Left lung (tissue), 4 donors: ENCODE measurements at regions not wholly inside any gene's neighbourhood (a gene's known extent, or its start where the extent isn't known, plus 50 kb on each side); places are given as distances from the start of the nearest gene placed in this dataset.

ENCODE experiments used
- ATAC-seq: fragments of 200-7000 bp; cut with Tn5 transposase; one replicate; pipeline ENCODE4 v1.9.1; 2020; ENCODE audit warnings: moderate library complexity
- DNase-seq, 4 donors: peaks; one replicate each; pipeline ENCODE4 v3.0.0-alpha.2; 2013 to 2020
- H3K27ac ChIP-seq, 2 donors: fragments of 200-600 bp; sonication (generic) in 1 of 2; one replicate each; pipeline versions ENCODE4 v1.5.0 to v1.8.0; 2020 to 2021
- H3K27me3 ChIP-seq, 2 donors: fragments of 200-600 bp; sonication (generic) in 1 of 2; one replicate each; pipeline versions ENCODE4 v1.5.0 to v1.8.0; 2020 to 2021
- H3K36me3 ChIP-seq, 2 donors: fragments of 200-600 bp; sonication (generic) in 1 of 2; one replicate each; pipeline versions ENCODE4 v1.5.0 to v1.8.0; 2020 to 2021
- H3K4me1 ChIP-seq, 2 donors: fragments of 200-600 bp; one replicate each; pipeline ENCODE4 v1.8.0; 2021
- H3K4me3 ChIP-seq, 2 donors: fragments of 200-600 bp; sonication (generic) in 1 of 2; one replicate each; pipeline versions ENCODE4 v1.5.0 to v1.8.0; 2020 to 2021; ENCODE audit warnings: mild to moderate bottlenecking in 1 of 2
- H3K9me3 ChIP-seq, 2 donors: fragments of 200-600 bp; sonication (generic) in 1 of 2; one replicate each; pipeline versions ENCODE4 v1.5.0 to v1.8.0; 2020 to 2021
- intact Hi-C, 2 donors: fragments of 100-400 bp; cut with DNase I; formaldehyde crosslinking; loops; one replicate each; pipeline versions ENCODE4 v1.11.2 to v1.14.2; 2022
- TF ChIP-seq, protein P1 (sequence below), 2 donors: fragments of 200-600 bp; sonication (generic) in 1 of 2; IDR thresholded peaks; one replicate each; pipeline versions ENCODE4 v1.5.0 to v1.8.0; 2021; ENCODE audit warnings: antibody characterized with exemption in 2 of 2
- donor health status: DM: no; HTN: yes; CAD: no.
- donor health status: DM: no; HTN: no; CAD: no.

DNA sequence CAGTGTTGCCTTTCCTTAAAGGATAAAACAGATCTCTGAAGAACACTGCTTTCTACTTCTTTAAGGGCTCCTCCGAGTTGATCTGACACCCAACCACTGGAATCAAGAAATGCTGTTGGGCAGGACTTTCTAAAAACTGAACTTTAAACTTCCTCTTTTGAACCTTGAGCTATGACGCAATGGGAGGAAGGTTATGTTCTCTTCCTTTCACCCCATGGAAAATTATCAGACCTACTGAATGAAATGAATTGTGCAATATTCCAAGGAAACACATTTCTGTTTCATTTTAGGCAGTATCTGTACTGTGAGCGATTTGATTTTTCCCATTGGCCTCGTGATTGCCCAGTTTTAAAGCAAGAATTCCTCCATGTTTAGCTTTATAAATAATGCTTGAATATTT, 206.0 kb upstream of the PRR16 start:
- Histone ChIP-seq H3K27me3 (no peaks in the 10 kb centered on the region), H3K36me3 (no peaks in the 10 kb centered on the region), H3K4me1 (peaks cover 0 to 12% of the 10 kb centered on the region in 2 donors), H3K4me3 (no peak overlapping the region), H3K27ac (peak overlapping the region in 1 of 2 donors; percentile 50), H3K9me3 (no peaks in the 10 kb centered on the region)
- TF ChIP-seq, protein P1, sequence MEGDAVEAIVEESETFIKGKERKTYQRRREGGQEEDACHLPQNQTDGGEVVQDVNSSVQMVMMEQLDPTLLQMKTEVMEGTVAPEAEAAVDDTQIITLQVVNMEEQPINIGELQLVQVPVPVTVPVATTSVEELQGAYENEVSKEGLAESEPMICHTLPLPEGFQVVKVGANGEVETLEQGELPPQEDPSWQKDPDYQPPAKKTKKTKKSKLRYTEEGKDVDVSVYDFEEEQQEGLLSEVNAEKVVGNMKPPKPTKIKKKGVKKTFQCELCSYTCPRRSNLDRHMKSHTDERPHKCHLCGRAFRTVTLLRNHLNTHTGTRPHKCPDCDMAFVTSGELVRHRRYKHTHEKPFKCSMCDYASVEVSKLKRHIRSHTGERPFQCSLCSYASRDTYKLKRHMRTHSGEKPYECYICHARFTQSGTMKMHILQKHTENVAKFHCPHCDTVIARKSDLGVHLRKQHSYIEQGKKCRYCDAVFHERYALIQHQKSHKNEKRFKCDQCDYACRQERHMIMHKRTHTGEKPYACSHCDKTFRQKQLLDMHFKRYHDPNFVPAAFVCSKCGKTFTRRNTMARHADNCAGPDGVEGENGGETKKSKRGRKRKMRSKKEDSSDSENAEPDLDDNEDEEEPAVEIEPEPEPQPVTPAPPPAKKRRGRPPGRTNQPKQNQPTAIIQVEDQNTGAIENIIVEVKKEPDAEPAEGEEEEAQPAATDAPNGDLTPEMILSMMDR (IDR thresholded peaks at IDR 0.05), result no peak
- intact Hi-C loops, result no loop called here
- no peak for DNase-seq
- peak; percentile 57 for ATAC-seq

DNA sequence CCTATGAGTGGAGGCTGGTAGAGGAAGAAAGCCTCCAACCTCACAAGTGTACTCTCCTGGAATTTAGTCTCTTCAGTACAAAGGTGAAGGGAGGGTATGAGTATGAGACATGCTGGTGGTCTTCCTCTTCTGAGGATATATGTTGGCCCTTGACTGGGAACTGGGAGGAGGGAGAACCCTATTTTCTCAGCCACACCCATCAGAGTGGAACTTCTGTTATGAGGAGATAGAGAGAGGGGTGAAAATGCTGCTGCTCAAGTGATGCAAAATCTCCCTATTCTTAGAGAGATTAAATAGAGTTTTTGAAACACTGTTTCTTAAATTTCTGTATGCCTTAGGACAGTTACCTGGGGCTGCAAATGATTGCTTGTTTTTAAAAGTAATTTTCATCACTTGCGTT, 203.4 kb upstream of the PRR16 start:
- no peaks in the 10 kb centered on the region for H3K36me3 ChIP-seq
- H3K4me3 ChIP-seq, result no peak overlapping the region
- DNase-seq, result no peak
- H3K27ac ChIP-seq, result no peak overlapping the region
- H3K9me3 ChIP-seq, result no peaks in the 10 kb centered on the region
- ATAC-seq, result no peak
- H3K4me1 ChIP-seq, result peaks cover 0 to 12% of the 10 kb centered on the region in 2 donors
- TF ChIP-seq, protein P1 (IDR thresholded peaks at IDR 0.05), result no peak
- H3K27me3 ChIP-seq, result no peaks in the 10 kb centered on the region
- intact Hi-C loops, result no loop called here

DNA sequence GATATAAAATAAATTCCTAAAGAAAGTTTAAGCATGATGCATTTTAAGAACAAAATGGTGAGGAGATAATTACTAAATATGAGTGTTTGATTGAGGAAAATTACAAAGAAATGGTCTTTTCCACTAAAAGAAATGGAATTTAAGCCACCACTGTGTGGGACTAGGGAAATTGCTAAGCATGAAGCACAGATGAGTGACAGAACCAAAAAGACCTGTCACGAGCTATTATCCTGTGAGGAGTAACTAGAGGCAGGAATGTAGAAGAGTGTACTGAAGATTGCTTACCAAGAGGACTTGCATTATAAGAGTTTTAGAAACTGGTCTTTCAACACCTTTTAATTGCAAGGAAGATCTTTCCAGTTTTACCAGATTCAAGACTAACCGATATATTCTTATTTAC, 193.6 kb upstream of the PRR16 start:
- DNase-seq (no peak), ATAC-seq (no peak)
- H3K27me3 ChIP-seq, result no peaks in the 10 kb centered on the region
- intact Hi-C loops, result no loop called here
- no peaks in the 10 kb centered on the region for H3K36me3 ChIP-seq
- TF ChIP-seq, protein P1 (IDR thresholded peaks at IDR 0.05), result no peak
- no peaks in the 10 kb centered on the region for H3K9me3 ChIP-seq
- no peak overlapping the region for H3K27ac ChIP-seq
- H3K4me3 ChIP-seq, result no peak overlapping the region
- H3K4me1 ChIP-seq, result no peaks in the 10 kb centered on the region

DNA sequence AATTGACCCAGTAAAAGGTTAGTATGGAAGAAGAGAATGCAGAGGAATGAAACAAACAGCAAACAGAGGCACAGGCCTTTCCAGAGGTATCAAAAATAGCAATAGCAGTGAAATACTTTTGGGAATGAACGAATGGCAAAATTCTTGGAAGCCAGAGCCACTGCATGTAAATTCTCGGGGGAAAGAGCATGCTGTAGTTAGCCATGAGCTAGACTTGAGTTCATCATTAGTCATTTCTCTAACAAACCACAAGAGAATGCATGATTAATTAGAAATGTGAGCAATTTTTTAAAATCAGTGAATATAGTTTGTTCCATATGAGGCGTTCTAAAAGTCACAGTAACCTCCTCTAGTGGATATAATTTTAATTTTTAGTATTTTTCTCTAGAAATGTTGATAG, 170.3 kb upstream of the PRR16 start:
- H3K9me3 ChIP-seq, result no peaks in the 10 kb centered on the region
- H3K27me3 ChIP-seq, result no peaks in the 10 kb centered on the region
- TF ChIP-seq, protein P1 (IDR thresholded peaks at IDR 0.05), result no peak
- intact Hi-C loops, result no loop called here
- H3K36me3 ChIP-seq, result no peaks in the 10 kb centered on the region
- no peak overlapping the region for H3K4me3 ChIP-seq
- no peaks in the 10 kb centered on the region for H3K4me1 ChIP-seq
- DNase-seq, result no peak
- ATAC-seq, result no peak
- H3K27ac ChIP-seq, result no peak overlapping the region

DNA sequence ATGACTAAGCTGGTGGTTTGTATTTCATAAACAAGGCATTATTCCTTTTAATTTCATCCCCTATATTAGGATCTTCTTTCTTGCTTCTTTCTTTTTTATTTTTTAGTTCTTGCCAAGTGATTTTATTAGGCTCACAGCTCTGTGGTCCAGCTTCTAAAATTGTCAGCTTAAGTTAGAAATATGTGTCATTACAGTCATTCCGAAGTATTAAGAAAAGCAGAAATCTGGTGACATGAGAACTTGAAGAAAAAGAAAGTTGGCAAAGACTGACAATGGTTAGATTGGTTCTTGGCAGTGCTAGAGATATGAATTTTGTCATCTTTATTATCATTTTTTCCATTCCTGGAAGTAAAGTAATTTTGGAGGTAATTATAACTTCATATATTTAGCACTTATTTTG, 166.5 kb upstream of the PRR16 start:
- Histone ChIP-seq H3K36me3 (no peaks in the 10 kb centered on the region), H3K27me3 (no peaks in the 10 kb centered on the region), H3K4me1 (no peaks in the 10 kb centered on the region), H3K4me3 (no peak overlapping the region), H3K9me3 (no peaks in the 10 kb centered on the region), H3K27ac (no peak overlapping the region)
- intact Hi-C loops, result no loop called here
- TF ChIP-seq, protein P1 (IDR thresholded peaks at IDR 0.05), result no peak
- ATAC-seq (no peak), DNase-seq (no peak)
